KMS-11 (cell line): ENCODE measurements at regions not wholly inside any gene's neighbourhood (a gene's known extent, or its start where the extent isn't known, plus 50 kb on each side); places are given as distances from the start of the nearest gene placed in this dataset.

Experiments used
- H2AFZ ChIP-seq: fragments of 200-600 bp; sonication (generic); 2 replicates; pipeline ENCODE4 v1.6.1; 2016; ENCODE audit warnings: antibody characterized with exemption, mixed run types, low read depth
- H3K27ac ChIP-seq: fragments of 200-600 bp; sonication (generic); 2 replicates; pipeline ENCODE4 v1.6.1; 2016; ENCODE audit warnings: mild to moderate bottlenecking, mixed run types
- H3K27me3 ChIP-seq: fragments of 200-600 bp; sonication (generic); 2 replicates; pipeline ENCODE4 v1.6.1; 2017; ENCODE audit warnings: mild to moderate bottlenecking, low read depth, mixed run types, moderate library complexity; ENCODE audit not compliant: insufficient read depth
- H3K36me3 ChIP-seq: fragments of 200-600 bp; sonication (generic); 2 replicates; pipeline ENCODE4 v1.6.1; 2017; ENCODE audit warnings: mild to moderate bottlenecking, mixed run types; ENCODE audit not compliant: insufficient read depth
- H3K4me1 ChIP-seq: fragments of 200-600 bp; sonication (generic); 2 replicates; pipeline ENCODE4 v1.6.1; 2016; ENCODE audit warnings: mild to moderate bottlenecking, low read depth, mixed run types; ENCODE audit not compliant: poor library complexity, severe bottlenecking
- H3K4me2 ChIP-seq: fragments of 200-600 bp; sonication (generic); 2 replicates; pipeline ENCODE4 v1.7.0; 2016; ENCODE audit warnings: mild to moderate bottlenecking, mixed run types
- H3K4me3 ChIP-seq: fragments of 200-600 bp; sonication (generic); IDR thresholded peaks from 2 replicates; pipeline ENCODE4 v1.6.1; 2017; ENCODE audit warnings: low read depth, low read length, mixed read lengths; ENCODE audit not compliant: insufficient read depth
- H3K79me2 ChIP-seq: fragments of 200-600 bp; sonication (generic); 2 replicates; pipeline ENCODE4 v1.6.1; 2016; ENCODE audit warnings: low read depth, mixed run types; ENCODE audit not compliant: insufficient read depth
- H3K9ac ChIP-seq: fragments of 200-600 bp; sonication (generic); 2 replicates; pipeline ENCODE4 v1.6.1; 2016; ENCODE audit warnings: mild to moderate bottlenecking, mixed run types
- H4K20me1 ChIP-seq: fragments of 200-600 bp; sonication (generic); 2 replicates; pipeline ENCODE4 v1.6.1; 2016; ENCODE audit warnings: mild to moderate bottlenecking, mixed run types; ENCODE audit not compliant: insufficient read depth
- CTCF ChIP-seq: fragments of 200-600 bp; sonication (generic); conservative IDR thresholded peaks from 2 replicates; pipeline ENCODE4 v1.6.1; 2017; ENCODE audit warnings: low read depth, mild to moderate bottlenecking, antibody characterized with exemption, low read length, moderate library complexity, mixed read lengths

- no peak for TF ChIP-seq CTCF
- no peaks in the 10 kb centered on the region for H3K27me3 ChIP-seq
- peak overlapping the region; percentile 22; the same call in 1 of the 2 replicates for H3K27ac ChIP-seq
- no peaks in the 10 kb centered on the region for H3K79me2 ChIP-seq
- peaks cover 25% of the 10 kb centered on the region for H3K4me1 ChIP-seq
- H4K20me1 ChIP-seq: no peaks in the 10 kb centered on the region
- no peak overlapping the region for H3K4me3 ChIP-seq
- H3K36me3 ChIP-seq: no peaks in the 10 kb centered on the region
- H3K4me2 ChIP-seq: peak overlapping the region; percentile 79
- peak overlapping the region; percentile 10; the same call in 1 of the 2 replicates for H2AFZ ChIP-seq
- no peak overlapping the region for H3K9ac ChIP-seq
Measured at GRCh38 chr7:12481722-12482121, 78.1 kb upstream of the VWDE start.

GRCh38 chr7:12485845-12486244 lies 82.2 kb upstream of the VWDE start:
- TF ChIP-seq CTCF: no peak
- Histone ChIP-seq H3K4me2 (no peak overlapping the region), H2AFZ (no peak overlapping the region), H3K27me3 (no peaks in the 10 kb centered on the region), H3K36me3 (no peaks in the 10 kb centered on the region), H3K4me3 (no peak overlapping the region), H4K20me1 (no peaks in the 10 kb centered on the region), H3K79me2 (no peaks in the 10 kb centered on the region), H3K27ac (no peak overlapping the region), H3K9ac (no peak overlapping the region), H3K4me1 (peaks cover 20% of the 10 kb centered on the region)

- no peak for TF ChIP-seq CTCF
- Histone ChIP-seq H3K4me1 (no peaks in the 10 kb centered on the region), H3K4me3 (no peak overlapping the region), H3K9ac (no peak overlapping the region), H3K27me3 (no peaks in the 10 kb centered on the region), H3K4me2 (no peak overlapping the region), H4K20me1 (no peaks in the 10 kb centered on the region), H3K27ac (no peak overlapping the region), H3K79me2 (no peaks in the 10 kb centered on the region), H3K36me3 (no peaks in the 10 kb centered on the region), H2AFZ (no peak overlapping the region)
Measured at GRCh38 chr7:12488341-12488740, 82.2 kb upstream of the SCIN start.

GRCh38 chr7:12490107-12490688 lies 80.3 kb upstream of the SCIN start:
- no peak overlapping the region for H3K4me2 ChIP-seq
- H3K9ac ChIP-seq: no peak overlapping the region
- no peak overlapping the region for H2AFZ ChIP-seq
- H3K27ac ChIP-seq: no peak overlapping the region
- H3K36me3 ChIP-seq: no peaks in the 10 kb centered on the region
- H3K27me3 ChIP-seq: no peaks in the 10 kb centered on the region
- peak; percentile 76 for TF ChIP-seq CTCF
- no peaks in the 10 kb centered on the region for H3K79me2 ChIP-seq
- peaks cover 16% of the 10 kb centered on the region for H3K4me1 ChIP-seq
- no peaks in the 10 kb centered on the region for H4K20me1 ChIP-seq
- no peak overlapping the region for H3K4me3 ChIP-seq
